KOPT-K1 (cell line): ENCODE measurements at regions not wholly inside any gene's neighbourhood (a gene's known extent, or its start where the extent isn't known, plus 50 kb on each side); places are given as distances from the start of the nearest gene placed in this dataset.
"Not testable (repeated sequence)": the region's sequence is repeated elsewhere in the genome, so short reads cannot be mapped to it uniquely, and the experiment has no call there.

Source experiments
- H3K27ac ChIP-seq: fragments of 200-600 bp; sonication (generic); 2 replicates; pipeline ENCODE4 v1.5.1; 2016; ENCODE audit warnings: antibody characterized with exemption, mild to moderate bottlenecking, low read depth, low read length; ENCODE audit not compliant: poor library complexity, severe bottlenecking
- H3K36me3 ChIP-seq: fragments of 200-600 bp; sonication (generic); 2 replicates; pipeline ENCODE4 v1.5.1; 2017; ENCODE audit warnings: antibody characterized with exemption, mild to moderate bottlenecking, low read length, moderate library complexity; ENCODE audit not compliant: insufficient read depth
- H3K9me3 ChIP-seq: fragments of 200-600 bp; sonication (generic); 2 replicates; pipeline ENCODE4 v1.5.1; 2017; ENCODE audit warnings: antibody characterized with exemption, low read length, mild to moderate bottlenecking; ENCODE audit not compliant: insufficient read depth, poor library complexity, severe bottlenecking

GRCh38 chr2:58479535-58480140, 238.5 kb upstream of the FANCL start:
- Histone ChIP-seq H3K36me3 (no peaks in the 10 kb centered on the region), H3K27ac (no peak overlapping the region), H3K9me3 (no peaks in the 10 kb centered on the region)

DNA sequence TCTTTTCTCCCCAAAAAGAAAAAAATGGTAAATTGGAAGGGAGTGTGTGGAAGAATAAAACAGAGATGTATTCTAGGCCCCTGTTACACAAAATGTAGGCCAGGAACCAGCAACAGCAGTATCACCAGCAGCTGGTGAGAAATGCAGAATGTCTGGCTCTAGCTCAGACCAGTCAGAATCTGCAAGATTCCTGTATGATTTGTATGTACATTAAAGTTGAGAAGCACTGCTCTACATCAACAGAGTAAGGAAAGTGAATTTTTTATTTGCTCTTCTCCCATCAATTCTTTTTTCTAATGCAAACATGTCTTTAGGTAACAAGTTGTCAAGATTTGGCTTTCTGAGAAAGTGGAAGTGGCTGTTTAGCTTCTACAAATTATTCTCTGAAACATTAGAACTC, 235.4 kb upstream of the FANCL start:
- no peak overlapping the region for H3K27ac ChIP-seq
- H3K9me3 ChIP-seq: no peaks in the 10 kb centered on the region
- H3K36me3 ChIP-seq: no peaks in the 10 kb centered on the region

- H3K27ac ChIP-seq: no peak overlapping the region
- no peaks in the 10 kb centered on the region for H3K9me3 ChIP-seq
Measured at GRCh38 chr2:58475756-58476155, 234.6 kb upstream of the FANCL start.

GRCh38 chr2:58473165-58473564, 232.0 kb upstream of the FANCL start:
- Histone ChIP-seq H3K9me3 (no peaks in the 10 kb centered on the region), H3K27ac (no peak overlapping the region), H3K36me3 (no peaks in the 10 kb centered on the region)

More at GRCh38 chr2:58475756-58476155, 234.6 kb upstream of the FANCL start:
- H3K36me3 ChIP-seq: no peaks in the 10 kb centered on the region

DNA sequence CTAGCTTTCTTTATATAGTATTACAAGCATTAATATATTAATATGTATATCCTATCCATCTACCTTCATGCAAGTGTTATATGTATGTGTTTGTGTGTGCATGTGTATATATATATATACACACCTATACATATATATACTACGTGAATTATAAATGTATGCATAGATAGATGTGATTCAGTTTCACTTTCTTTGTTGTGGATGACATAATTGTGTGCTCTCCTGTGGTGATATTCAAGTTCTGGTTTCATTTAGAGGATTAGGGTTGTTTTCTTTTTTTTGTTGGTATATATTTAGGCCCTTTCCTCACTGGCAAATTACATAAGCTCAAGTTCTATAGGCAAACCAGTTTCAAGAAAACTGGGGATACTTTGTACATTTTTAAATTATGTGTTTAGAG, 225.7 kb upstream of the FANCL start:
- Histone ChIP-seq H3K27ac (no peak overlapping the region), H3K36me3 (no peaks in the 10 kb centered on the region), H3K9me3 (no peaks in the 10 kb centered on the region)

- not testable (repeated sequence) for H3K27ac ChIP-seq, H3K9me3 ChIP-seq, H3K36me3 ChIP-seq
Measured at GRCh38 chr2:58466021-58466420, 224.9 kb upstream of the FANCL start.

GRCh38 chr2:58460670-58461069, 219.5 kb upstream of the FANCL start:
- no peaks in the 10 kb centered on the region for H3K9me3 ChIP-seq
- no peaks in the 10 kb centered on the region for H3K36me3 ChIP-seq
- H3K27ac ChIP-seq: no peak overlapping the region

DNA sequence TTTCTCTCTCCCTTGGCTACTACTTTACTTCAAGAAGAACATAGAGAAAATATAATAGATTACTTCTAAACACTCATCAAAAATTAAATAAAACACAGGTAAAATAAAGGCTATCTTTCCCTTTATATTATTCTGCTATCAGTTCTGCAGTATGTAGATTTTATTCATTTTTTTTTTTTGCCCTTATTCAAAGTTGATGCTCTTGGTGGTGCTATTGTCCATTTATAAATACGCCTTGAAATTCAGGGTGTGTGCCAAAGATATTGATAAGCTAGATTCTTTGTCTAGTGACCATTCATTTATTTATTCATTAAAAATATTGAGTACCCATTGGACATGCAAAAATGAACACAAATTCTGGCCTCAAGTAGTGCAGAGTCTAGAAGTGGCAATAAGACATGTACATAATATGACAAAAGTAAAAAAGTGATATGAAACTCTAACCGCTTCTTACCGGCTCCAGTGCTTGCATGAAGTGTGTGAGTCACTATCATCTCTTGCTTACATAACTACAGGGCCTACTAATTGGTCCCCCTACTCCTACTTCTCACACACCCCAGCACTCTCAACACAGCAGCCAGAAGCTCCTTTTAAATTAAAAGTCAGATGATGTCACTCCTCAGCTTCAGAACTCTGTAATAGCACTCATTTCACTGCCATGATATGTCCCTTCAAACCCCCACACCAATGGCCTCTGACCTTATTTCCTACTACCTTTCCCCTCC, 208.3 kb upstream of the FANCL start:
- H3K36me3 ChIP-seq: no peaks in the 10 kb centered on the region
- no peak overlapping the region for H3K27ac ChIP-seq
- H3K9me3 ChIP-seq: no peaks in the 10 kb centered on the region

GRCh38 chr2:58448845-58449244, 207.7 kb upstream of the FANCL start:
- no peak overlapping the region for H3K27ac ChIP-seq
- no peaks in the 10 kb centered on the region for H3K9me3 ChIP-seq
- no peaks in the 10 kb centered on the region for H3K36me3 ChIP-seq

GRCh38 chr2:58448065-58448507, 207.0 kb upstream of the FANCL start:
- Histone ChIP-seq H3K27ac (no peak overlapping the region), H3K36me3 (no peaks in the 10 kb centered on the region), H3K9me3 (no peaks in the 10 kb centered on the region)

GRCh38 chr2:58447586-58447985, 206.5 kb upstream of the FANCL start:
- Histone ChIP-seq H3K27ac (no peak overlapping the region), H3K9me3 (no peaks in the 10 kb centered on the region), H3K36me3 (no peaks in the 10 kb centered on the region)

DNA sequence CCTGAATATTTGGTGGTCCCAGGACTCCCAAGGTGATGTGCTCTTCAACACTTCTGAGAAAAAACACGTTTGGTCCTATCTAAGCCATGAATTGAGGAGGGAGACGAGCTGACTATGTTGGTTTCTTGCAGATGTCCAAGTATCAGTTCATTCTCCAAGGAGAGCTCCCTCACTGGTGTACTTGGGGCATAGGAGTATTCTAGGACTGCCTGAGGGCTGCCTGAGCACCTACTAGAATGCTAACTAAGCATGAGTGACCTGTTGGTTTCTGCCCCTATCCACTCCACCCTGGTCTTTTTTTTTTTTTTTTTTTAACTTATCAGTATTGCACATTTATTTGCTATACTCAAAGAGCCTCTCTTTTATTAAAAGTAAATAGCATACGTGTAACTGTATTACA, 200.5 kb upstream of the FANCL start:
- Histone ChIP-seq H3K9me3 (no peaks in the 10 kb centered on the region), H3K36me3 (no peaks in the 10 kb centered on the region), H3K27ac (no peak overlapping the region)

DNA sequence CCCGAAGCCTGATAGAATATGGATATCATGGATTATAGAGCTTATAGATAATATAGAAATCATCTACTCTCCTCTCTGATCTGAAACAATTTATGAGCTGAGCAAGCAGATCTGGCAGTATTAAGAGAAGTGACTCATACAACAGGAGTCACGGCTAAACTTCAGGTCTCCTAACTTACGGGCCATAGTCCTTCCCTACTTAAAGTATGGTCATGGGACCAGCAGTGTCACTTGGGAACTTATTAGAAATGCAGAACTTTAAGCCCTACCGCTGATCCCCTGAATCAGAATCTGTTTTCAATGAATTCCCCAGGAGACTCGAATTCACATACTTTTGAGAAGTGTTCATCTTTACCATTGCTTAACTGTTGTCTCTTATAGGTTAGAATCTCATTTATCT, 195.7 kb upstream of the FANCL start:
- no peaks in the 10 kb centered on the region for H3K9me3 ChIP-seq
- H3K36me3 ChIP-seq: no peaks in the 10 kb centered on the region
- no peak overlapping the region for H3K27ac ChIP-seq

DNA sequence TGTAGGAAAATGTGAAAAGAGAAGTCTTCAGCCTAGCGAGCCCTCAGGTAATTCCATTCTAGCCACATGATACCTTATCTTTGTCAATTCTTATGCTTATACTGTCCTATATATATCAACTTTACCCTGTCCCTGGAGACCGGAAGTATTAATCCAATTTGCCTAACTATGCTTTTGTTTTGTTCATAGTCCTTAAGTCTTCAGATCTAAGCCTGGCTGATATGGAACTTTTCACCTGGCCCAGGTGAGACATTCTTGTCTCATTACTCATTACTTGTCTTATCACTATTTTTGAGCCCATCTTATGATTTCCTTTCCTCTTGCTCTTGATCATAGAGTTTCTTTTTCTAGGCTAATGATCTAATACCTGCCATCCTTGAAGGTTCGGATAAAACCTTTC, 194.1 kb upstream of the FANCL start:
- no peaks in the 10 kb centered on the region for H3K9me3 ChIP-seq
- no peak overlapping the region for H3K27ac ChIP-seq

DNA sequence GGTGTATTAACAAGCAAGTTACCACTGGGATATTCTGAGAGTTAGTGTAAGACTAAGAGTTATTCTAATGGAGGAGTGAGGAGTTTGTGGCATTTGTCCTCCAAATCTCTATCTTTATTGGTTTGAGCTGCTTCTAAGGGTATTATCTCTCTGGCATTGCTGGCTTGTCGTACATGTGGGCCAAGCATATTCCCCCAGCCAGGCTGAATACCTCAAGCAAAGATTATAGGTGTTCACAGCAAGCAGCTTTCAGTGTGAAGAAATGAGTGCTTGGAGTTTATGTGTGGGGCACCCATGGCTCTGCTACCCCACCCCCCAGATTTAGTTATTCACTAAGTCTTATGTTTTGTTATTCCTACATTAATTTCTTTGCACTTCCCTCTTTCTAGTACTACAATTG, 193.6 kb upstream of the FANCL start:
- no peaks in the 10 kb centered on the region for H3K36me3 ChIP-seq
- H3K9me3 ChIP-seq: no peaks in the 10 kb centered on the region
- no peak overlapping the region for H3K27ac ChIP-seq

More for the DNA sequence above, 194.1 kb upstream of the FANCL start:
- no peaks in the 10 kb centered on the region for H3K36me3 ChIP-seq
